Retinal pigment epithelial cell (primary cell): ENCODE measurements at regions not wholly inside any gene's neighbourhood (a gene's known extent, or its start where the extent isn't known, plus 50 kb on each side); places are given as distances from the start of the nearest gene placed in this dataset.
"Not testable (repeated sequence)": the region's sequence is repeated elsewhere in the genome, so short reads cannot be mapped to it uniquely, and the experiment has no call there.

Experiments
- DNase-seq: peaks from one replicate; pipeline ENCODE4 v3.0.0-alpha.2; 2010; ENCODE audit warnings: low read depth
- H3K4me3 ChIP-seq: 2 replicates; pipeline ENCODE4 v1.5.1; 2011; ENCODE audit warnings: mild to moderate bottlenecking, low read length, control low read depth, moderate library complexity
- CTCF ChIP-seq: conservative IDR thresholded peaks from 2 replicates; pipeline ENCODE4 v1.5.1; 2011; ENCODE audit warnings: low read depth, low read length, control low read depth, inconsistent platforms

- no peak for DNase-seq
- no peak for TF ChIP-seq CTCF
- no peak overlapping the region for H3K4me3 ChIP-seq
These were observed 151.6 kb upstream of the HDAC4 start for GRCh38 chr2:239552213-239552926.

DNA sequence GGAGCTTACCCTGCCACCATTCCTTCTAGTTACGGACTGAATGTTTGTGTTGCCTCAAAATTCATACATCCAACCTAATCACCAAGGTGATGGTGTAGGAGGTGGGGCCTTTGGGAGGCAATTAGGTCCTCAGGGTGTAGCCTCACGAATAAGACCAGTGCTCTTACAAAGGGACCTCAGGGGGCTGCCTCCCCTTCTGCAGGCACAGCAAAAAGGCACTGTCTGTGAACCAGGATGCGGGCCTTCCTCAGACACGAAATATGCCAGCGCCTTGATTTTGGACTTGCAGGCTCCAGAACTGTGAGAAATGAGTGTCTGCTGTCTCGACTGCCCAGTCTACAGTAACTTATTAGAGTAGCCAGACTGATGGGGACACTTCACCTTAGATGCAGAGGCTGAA lies 150.4 kb upstream of the HDAC4 start:
- no peak for DNase-seq
- no peak overlapping the region for H3K4me3 ChIP-seq
- TF ChIP-seq CTCF, result no peak

DNA sequence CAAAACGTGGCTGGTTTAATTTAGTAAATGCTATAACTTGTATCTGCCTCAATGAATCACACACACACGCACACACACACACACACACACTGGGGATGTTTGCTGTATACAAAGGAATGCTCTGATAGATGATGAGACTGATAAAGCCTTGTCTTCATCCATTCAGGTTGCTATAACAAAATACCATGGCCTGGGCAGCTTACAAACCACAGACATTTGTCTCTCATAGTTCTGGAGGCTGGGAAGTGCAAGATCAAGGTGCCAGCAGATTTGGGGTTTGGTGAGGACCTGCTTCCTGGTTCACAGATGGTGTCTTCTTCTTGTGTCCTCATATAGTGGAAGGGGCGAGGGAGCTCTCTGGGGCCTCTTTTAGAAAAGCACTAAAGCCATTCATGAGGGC lies 149.5 kb upstream of the HDAC4 start:
- DNase-seq, result no peak
- no peak overlapping the region for H3K4me3 ChIP-seq
- TF ChIP-seq CTCF, result no peak

GRCh38 chr2:239549711-239550255 lies 149.0 kb upstream of the HDAC4 start:
- H3K4me3 ChIP-seq, result no peak overlapping the region
- no peak for DNase-seq
- TF ChIP-seq CTCF, result no peak

GRCh38 chr2:239548965-239549595 lies 148.3 kb upstream of the HDAC4 start:
- TF ChIP-seq CTCF, result no peak
- no peak overlapping the region for H3K4me3 ChIP-seq
- no peak for DNase-seq

- no peak overlapping the region for H3K4me3 ChIP-seq
- no peak for TF ChIP-seq CTCF
- DNase-seq, result no peak
These were observed 147.6 kb upstream of the HDAC4 start for GRCh38 chr2:239548451-239548871.

- not testable (repeated sequence) for DNase-seq, H3K4me3 ChIP-seq
These were observed 146.3 kb upstream of the HDAC4 start for GRCh38 chr2:239547140-239547539.
